Non-pigmented ciliary epithelial cell (primary cell): ENCODE measurements at regions not wholly inside any gene's neighbourhood (a gene's known extent, or its start where the extent isn't known, plus 50 kb on each side); places are given as distances from the start of the nearest gene placed in this dataset.

Experiments
- DNase-seq: peaks from one replicate; pipeline ENCODE4 v3.0.0-alpha.2; 2010; ENCODE audit warnings: low read depth

DNA sequence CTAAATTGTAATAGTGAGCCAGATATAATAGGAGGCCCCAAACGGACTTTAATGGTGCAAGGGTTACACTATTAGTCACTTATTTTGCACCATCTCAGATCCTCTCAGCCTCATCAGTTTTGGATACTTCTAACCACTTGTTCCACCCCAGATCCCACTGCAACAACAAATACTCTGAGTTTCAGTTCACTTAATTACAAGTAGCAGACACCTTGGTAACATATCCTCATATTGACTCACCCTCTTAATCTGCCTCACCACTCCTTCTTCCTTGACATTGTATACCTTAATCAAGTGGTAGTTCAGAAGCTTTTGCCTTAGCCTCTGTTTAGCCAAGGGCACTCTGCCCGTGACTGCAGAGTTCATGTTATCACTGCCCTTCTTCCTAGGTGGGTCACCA, 256.1 kb upstream of the UBASH3B start:
- no peak for DNase-seq

GRCh38 chr11:122398851-122399250, 256.7 kb upstream of the UBASH3B start:
- no peak for DNase-seq

DNA sequence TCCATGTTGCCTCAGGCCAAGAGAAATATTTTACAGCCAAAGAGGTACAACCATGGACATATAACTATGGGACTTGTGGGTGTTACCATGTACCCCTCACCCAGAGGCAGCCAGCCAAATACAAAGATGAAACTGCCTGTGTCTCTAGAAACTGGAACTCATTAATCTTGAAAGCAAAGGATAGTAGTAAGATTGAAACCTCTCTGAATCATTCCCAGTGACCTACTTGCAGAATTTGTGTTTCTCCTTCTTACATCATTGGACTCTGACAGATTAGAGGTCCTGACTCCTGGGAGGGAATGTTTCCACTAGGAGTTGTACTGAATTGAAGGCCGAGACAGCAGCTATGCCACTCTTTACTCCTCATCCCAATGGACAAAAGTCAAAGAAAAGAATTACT, 257.4 kb upstream of the UBASH3B start:
- no peak for DNase-seq

- DNase-seq: no peak
Observed at GRCh38 chr11:122395282-122395681, 260.2 kb upstream of the UBASH3B start.

GRCh38 chr11:122394313-122394712, 261.2 kb upstream of the UBASH3B start:
- DNase-seq: no peak

- no peak for DNase-seq
Observed at GRCh38 chr11:122393209-122393860, 262.2 kb upstream of the UBASH3B start.

DNA sequence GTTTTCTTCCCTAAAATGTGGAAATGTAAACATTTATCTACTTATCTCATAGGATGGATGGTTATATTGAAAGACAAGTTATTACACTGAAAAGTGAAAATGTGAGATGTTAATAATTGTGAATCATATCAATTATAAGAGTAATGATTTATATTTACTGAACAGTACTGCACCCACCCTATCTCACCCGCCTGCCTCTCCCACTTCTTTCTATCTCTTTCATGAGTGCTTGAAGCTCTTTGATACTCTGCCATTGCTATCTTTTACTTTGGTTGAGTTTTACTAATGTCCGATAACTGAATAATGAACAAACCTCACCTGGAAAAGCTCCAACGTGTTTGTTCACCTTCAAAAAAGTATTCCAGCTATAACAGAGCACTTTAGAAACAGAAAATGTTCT, 263.0 kb upstream of the UBASH3B start:
- no peak for DNase-seq

- no peak for DNase-seq
Observed at GRCh38 chr11:122391049-122391448, 264.5 kb upstream of the UBASH3B start.

GRCh38 chr11:122383186-122383585, 267.2 kb upstream of the BLID start:
- DNase-seq: no peak

DNA sequence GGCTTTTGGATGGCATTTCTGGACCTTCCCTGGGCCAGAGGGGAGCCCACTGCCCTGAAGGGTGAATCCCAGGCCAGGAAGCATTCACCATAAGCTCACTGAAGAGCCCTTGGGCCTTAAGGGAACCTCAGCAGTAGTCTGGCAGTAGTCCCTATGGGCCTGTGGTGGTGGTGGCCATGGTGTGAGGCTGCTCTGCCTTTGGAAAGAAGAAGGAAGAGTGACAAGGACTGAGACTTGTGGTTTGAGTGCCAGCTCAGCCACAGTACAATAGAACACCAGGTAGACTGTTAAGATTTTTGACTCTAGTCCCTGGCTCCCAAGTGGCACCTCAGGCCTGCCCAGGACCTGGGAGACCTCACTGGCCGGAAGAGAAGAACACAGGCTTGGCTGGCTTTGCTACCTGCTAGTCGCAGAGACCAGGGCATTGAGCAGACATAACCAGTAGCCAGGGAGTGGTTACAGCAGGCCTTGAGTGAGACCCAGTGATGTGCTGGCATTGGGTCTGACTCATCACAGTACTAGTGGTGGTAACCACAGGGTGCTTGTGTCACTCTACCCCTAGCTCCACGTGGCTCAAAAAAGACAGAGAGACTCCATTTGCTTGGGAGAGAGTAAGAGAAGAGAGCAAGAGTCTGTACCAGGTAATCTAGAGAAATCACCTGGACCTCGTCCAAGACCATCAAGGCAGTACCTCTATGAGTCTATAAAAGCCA, 259.8 kb upstream of the BLID start:
- DNase-seq: no peak

- no peak for DNase-seq
Observed at GRCh38 chr11:122368796-122369195, 252.8 kb upstream of the BLID start.

DNA sequence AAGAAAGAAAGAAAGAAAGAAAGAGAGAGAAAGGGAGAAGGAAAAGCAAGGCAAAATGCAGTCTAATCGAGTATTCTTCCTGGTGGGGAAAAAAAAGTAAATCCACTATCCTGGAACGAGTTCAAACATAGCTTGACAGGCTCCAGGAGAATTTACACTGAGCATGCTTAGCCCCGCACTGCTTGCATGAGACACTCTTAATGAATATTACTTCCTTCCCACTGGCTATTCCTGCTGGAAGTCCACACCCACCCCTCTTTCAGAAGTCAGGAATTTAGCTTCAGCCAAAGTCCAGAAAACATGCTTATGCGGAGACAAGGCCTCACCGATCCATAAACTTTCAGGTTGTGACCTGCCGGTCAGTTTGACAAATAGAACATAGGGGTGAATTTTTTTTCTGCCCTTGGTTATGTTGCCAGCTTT, 251.8 kb upstream of the BLID start:
- no peak for DNase-seq

- no peak for DNase-seq
Observed at GRCh38 chr11:122365610-122366360, 249.8 kb upstream of the BLID start.

- DNase-seq: no peak
Observed at GRCh38 chr11:122363296-122363695, 247.3 kb upstream of the BLID start.

GRCh38 chr11:122362381-122362780, 246.4 kb upstream of the BLID start:
- no peak for DNase-seq

GRCh38 chr11:122360875-122361274, 244.9 kb upstream of the BLID start:
- DNase-seq: no peak

GRCh38 chr11:122359081-122359571, 243.1 kb upstream of the BLID start:
- DNase-seq: no peak

DNA sequence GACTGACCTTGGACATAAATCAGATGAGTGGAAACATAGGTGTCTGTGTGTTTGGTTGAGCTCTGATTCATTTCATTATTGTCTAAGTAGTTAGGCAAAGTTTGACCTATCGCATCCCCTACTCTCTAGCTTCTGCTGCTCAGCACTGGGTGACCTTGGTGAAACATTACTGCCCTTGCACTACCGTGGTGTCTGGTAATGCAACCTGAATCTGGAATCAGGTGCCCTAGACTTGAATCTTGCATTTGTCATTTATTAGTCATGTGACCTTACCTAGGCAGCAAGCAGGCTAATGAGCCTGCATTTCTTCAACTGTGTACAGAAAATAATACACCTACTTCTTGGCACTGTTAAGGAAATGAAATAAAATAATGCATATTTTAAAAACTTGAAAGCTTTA, 242.3 kb upstream of the BLID start:
- no peak for DNase-seq

- no peak for DNase-seq
Observed at GRCh38 chr11:122355968-122356367, 240.0 kb upstream of the BLID start.

DNA sequence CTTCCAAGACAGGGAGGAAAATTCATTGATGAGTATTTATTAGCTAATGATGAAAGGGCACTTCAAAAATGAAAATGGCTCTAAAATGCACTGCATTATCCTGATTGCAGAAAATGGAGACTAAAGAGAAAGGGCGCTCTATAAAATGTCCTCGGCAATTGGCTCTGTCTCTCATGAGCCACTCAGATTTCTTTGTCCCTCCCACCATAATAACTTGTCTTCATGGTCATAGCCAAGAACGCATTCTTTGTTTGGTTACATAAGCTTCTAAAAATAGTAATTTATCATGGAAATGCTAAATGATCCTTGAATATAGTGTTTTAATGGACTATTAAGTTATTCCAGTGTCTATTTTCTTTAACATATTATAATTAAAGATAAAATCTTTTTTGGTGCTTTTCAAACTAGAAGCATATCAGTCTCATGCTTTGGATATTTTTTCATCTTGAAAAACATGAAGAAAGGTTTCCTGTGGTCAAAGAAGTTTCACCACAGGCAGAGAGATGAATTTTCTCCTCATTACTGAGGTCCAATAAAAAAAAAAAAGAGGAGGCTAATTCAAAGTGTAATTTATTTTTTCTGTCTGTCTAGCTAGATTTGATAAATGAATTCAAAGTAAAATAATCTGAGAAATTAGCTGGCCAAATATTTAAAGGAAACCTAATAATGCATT, 238.1 kb upstream of the BLID start:
- no peak for DNase-seq

DNA sequence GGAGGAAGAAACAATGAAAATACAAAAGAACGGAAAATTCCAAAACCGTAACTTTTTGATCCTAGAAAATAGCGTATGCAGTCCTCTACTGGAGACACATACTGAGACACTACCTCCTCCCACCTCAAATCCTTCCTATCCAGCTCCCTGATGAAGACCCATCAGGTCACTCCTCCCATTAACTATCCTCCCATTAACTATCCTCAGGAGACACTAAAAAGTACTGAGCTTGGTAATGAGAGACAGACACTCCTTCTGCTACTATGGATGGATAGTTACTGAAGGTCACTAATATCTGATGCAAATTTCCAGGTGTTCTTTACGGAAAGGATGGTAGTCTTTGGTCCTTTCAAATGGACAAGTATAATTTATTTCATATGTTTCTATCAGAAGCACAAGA, 237.5 kb upstream of the BLID start:
- DNase-seq: no peak

DNA sequence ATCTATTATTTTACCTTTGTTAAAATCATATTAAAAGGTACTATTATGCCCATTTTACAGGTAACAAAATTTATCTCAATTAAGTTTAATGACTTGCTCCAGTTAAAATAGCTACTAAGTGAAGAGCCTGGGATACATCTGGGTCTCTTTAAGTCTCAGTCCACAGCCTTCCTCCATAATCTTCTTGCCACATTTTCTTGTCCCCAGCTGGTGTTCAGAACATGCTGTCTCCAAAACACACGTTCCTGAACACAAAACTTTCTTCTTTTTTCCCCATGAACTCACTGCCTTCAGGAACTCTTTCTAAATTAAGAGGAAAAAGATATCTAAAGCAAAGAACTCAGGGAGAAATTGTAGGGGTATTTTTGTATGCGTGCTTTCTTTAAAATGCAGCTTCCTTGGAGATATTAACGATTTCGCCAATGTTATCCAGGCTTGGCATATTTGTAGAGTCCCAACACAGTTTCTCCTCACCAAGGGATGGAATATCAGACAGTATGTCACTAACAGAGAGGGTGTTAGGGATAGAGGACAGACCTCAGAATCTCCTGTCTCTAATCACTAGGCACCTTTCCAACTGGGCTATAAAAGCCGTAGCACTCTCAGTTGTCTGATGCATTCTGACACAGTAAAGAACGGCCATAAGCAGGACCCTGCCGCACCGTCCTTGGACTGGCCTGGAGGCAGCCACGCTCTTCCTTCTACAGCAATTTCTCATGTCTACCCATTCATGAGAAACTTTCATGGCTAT, 232.8 kb upstream of the BLID start:
- DNase-seq: no peak
